Stomach (tissue), 4 donors: ENCODE measurements at regions not wholly inside any gene's neighbourhood (a gene's known extent, or its start where the extent isn't known, plus 50 kb on each side); places are given as distances from the start of the nearest gene placed in this dataset.

ENCODE experiments used
- CTCF ChIP-seq, 7 experiments: fragments of 450-650 bp in 4 of 7; fragments of 200-600 bp in 3 of 7; sonication (generic) in 3 of 7; IDR thresholded peaks; one replicate each; pipeline ENCODE4 v1.5.1; 2016 to 2019; ENCODE audit warnings: antibody characterized with exemption in 7 of 7, control low read depth in 2 of 7, mild to moderate bottlenecking in 1 of 7
- EP300 ChIP-seq: sonication (generic); formaldehyde crosslinking; IDR thresholded peaks from one replicate; pipeline ENCODE4 v1.6.1; 2017; ENCODE audit warnings: antibody characterized with exemption
- POLR2A ChIP-seq, 4 donors: fragments of 450-650 bp; IDR thresholded peaks; one replicate each; pipeline ENCODE4 v1.6.1; 2016; ENCODE audit warnings: antibody characterized with exemption in 4 of 4, control low read depth in 2 of 4, mild to moderate bottlenecking in 1 of 4, moderate library complexity in 1 of 4
- POLR2AphosphoS5 ChIP-seq, 3 donors: sonication (generic); formaldehyde crosslinking; IDR thresholded peaks; one replicate each; pipeline ENCODE4 v1.6.1; 2016; ENCODE audit warnings: antibody characterized with exemption in 3 of 3

GRCh38 chr18:72119082-72119481 lies 425.1 kb downstream of the CBLN2 start:
- no peak for TF ChIP-seq EP300
- TF ChIP-seq CTCF (IDR thresholded peaks at IDR 0.05), result no peak
- no peak for TF ChIP-seq POLR2A (IDR thresholded peaks at IDR 0.05)
- TF ChIP-seq POLR2AphosphoS5 (IDR thresholded peaks at IDR 0.05), result no peak
